ENCODE measurements at regions not wholly inside any gene's neighbourhood (a gene's known extent, or its start where the extent isn't known, plus 50 kb on each side); places are given as distances from the start of the nearest gene placed in this dataset.

DNA sequence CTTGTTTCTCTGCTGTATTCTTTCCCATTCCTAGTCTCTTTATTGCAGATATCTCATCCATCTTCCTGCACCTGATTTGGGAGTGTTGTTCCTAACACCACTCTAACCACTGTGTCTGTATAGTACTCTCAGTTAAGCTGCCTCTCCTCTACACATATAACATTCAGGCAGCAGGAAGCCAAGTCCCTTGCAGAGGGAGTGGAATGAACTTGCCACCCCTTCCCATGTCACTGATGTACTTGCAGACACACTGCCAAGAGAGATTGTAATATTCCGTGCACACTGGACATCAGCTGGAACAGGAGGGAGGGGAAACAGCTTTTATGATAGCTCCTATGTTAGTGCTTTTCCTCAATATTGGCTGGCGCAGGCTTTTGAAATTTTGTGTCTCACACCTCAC is 281.6 kb upstream of the E2F7 start:
- ATAC-seq, result no peak
- Mint-ChIP-seq H3K9me3 (no peaks in the 10 kb centered on the region), H3K27ac (no peak overlapping the region), H3K36me3 (no peaks in the 10 kb centered on the region)
- no peak for DNase-seq (ENCODE audit: low spot score in 2 of 2)

DNA sequence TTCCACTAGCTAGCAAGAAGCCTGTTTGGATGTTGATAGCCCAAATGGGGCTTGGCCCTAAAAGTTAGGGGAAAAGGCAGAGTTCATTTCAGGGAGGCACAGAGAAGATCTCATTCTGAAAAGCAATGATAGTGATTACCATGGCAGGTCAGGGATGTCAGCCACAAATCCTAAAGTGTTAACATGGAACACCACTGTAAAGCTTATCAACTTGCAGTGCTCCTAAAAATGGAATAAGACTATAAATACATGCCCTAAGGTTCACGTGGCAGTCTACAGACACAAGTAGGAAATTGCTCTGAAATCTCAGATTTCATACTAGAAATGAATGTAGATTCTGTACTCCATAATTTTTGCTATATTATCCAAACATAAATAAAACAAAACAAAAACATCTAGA is 280.0 kb upstream of the E2F7 start:
- Mint-ChIP-seq H3K9me3 (no peaks in the 10 kb centered on the region), H3K36me3 (no peaks in the 10 kb centered on the region), H3K27ac (no peak overlapping the region)
- no peak for DNase-seq (ENCODE audit: low spot score in 2 of 2)
- ATAC-seq, result no peak

DNA sequence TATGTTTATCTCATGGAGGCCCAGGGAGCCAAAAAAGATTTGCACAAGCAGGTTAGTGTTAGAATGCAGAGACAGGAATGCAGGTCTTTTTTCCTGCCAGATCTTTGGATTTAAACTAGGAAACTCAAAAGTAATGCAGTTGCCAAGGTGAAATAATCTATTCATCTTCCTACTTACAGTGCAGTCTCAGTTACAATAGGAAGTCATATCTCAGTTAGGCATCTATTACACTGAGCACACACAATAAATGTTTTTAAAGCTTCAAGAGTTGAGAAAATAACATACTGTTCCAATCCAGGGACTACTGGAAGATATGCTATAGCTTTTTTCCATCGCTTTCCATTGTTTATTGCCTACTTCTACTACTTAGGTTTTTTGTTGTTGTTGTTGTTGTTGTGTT is 279.3 kb upstream of the E2F7 start:
- ATAC-seq (no peak), DNase-seq (ENCODE audit: low spot score in 2 of 2) (no peak)
- Mint-ChIP-seq H3K9me3 (no peaks in the 10 kb centered on the region), H3K27ac (no peak overlapping the region), H3K36me3 (no peaks in the 10 kb centered on the region)

DNA sequence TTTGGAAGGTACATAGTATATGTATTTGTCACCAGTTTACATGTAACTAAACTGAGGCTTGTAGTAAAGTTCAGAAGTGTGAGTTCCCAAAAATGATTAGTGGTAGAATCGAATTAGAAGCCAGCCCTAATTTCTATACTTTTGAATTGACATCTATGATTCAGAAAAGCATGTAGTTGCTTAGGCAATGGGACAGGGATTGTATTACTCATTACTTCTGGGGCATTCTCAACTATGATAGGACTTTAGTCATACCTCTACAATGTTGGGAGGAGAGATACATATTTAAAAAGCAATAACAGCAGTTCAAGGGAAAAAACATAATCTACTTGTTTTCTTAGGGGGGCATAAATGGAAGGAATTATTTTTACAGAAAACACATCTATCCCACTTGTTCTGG is 277.9 kb upstream of the E2F7 start:
- no peaks in the 10 kb centered on the region for H3K9me3 Mint-ChIP-seq
- ATAC-seq, result no peak
- no peaks in the 10 kb centered on the region for H3K36me3 Mint-ChIP-seq
- no peak for DNase-seq (ENCODE audit: low spot score in 2 of 2)
- H3K27ac Mint-ChIP-seq, result no peak overlapping the region

DNA sequence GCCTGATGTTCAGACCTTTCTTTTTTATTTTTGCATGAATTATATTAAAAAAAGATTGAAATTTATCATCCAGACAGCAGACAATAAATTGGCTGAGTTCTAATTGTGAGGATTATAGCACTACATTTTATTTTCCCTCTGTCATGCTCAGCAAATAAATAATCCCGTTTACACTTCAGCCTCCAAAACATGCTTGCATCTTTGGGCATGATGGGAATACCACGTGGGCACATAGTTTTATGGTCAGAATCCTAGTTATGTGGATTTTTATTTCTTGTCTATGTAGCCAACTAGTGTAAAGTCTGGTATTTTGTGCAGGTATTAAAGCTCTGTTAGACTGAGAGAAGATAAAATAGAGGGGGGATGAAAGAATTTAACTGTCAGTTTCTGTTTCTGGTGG is 276.9 kb upstream of the E2F7 start:
- H3K27ac Mint-ChIP-seq, result no peak overlapping the region
- H3K36me3 Mint-ChIP-seq, result no peaks in the 10 kb centered on the region
- no peak for ATAC-seq
- no peak for DNase-seq (ENCODE audit: low spot score in 2 of 2)
- H3K9me3 Mint-ChIP-seq, result no peaks in the 10 kb centered on the region

DNA sequence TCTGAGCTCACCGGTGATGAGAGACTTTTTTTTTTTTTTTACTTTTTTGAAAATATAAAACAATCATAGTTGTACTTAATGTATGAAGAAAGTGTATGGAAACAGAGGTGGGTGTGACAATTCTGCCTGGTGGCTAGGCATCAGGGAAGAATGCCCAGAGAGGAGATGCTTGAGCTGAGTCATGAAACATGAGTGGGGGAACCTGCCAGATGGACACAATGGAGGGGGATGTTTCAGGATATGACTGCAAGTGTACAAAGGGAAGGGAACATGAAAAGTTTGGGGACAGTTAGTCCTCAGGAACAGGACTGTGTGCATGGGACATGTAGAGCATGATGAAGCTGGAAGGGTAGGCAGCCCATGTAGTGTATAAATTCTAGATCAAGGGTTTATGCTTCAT is 274.2 kb upstream of the E2F7 start:
- H3K36me3 Mint-ChIP-seq, result no peaks in the 10 kb centered on the region
- ATAC-seq, result no peak
- H3K27ac Mint-ChIP-seq, result peak overlapping the region in 1 of 2 donors; percentile 56
- DNase-seq (ENCODE audit: low spot score in 2 of 2), result no peak
- H3K9me3 Mint-ChIP-seq, result no peaks in the 10 kb centered on the region

DNA sequence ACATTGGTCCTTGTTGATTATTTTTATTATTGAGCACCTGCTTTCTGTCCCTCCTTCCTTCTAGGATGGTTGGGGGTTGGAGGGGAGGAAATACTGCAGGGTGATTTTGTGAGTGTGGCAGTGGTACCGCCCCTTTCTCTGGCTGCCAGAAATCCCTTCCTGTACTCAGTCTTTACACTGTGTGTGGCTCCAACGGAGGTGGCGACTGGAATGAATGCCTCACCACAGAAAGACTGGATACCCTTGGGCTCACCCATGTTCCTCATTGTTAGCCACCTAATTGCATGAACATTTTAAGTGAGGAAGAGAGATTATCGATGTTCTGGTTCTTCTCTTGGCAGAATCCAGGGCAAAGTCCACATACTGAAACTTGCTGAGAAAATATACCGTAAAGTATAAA is 272.0 kb upstream of the E2F7 start:
- DNase-seq (ENCODE audit: low spot score in 2 of 2) (no peak), ATAC-seq (no peak)
- H3K36me3 Mint-ChIP-seq, result no peaks in the 10 kb centered on the region
- H3K27ac Mint-ChIP-seq, result no peak overlapping the region
- no peaks in the 10 kb centered on the region for H3K9me3 Mint-ChIP-seq

DNA sequence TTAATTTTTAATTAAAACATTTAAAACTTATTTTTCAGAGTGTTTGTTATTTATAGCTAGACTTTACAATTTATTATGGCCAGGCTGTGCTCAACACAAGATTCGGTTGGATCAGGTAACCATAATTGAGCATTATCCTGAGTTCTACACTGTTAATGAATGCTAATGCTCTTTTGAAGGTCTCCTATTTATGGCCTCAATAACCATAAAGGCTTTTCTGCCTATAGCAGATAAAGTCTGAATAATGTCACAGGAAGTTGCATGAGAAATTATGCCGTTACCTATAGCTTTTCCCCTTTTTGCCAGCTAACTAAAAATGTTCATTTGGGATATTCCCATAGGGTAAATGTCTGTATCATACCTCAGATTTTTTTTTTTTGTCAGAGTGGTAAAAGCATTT is 269.4 kb upstream of the E2F7 start:
- ATAC-seq (no peak), DNase-seq (ENCODE audit: low spot score in 2 of 2) (no peak)
- Mint-ChIP-seq H3K9me3 (no peaks in the 10 kb centered on the region), H3K27ac (no peak overlapping the region), H3K36me3 (no peaks in the 10 kb centered on the region)

DNA sequence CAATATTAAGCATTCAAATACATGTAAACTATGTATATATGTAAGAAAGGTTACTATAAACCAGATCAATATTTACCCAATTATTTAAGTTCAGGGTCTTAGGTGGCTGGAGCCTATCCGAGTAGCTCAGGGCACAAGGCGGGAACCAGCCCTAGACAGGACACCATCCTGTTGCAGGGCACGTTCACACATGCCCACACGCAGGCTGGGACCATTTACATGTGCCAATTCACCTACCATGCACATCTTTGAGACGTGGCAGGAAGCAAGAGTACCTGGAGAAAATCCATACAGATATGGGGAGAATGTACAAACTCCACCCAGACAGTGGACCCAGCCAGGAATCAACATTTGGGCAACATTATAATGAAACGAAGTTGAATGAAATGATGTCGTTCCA is 263.0 kb upstream of the E2F7 start:
- H3K9me3 Mint-ChIP-seq, result no peaks in the 10 kb centered on the region
- no peak overlapping the region for H3K27ac Mint-ChIP-seq
- no peak for ATAC-seq
- no peak for DNase-seq (ENCODE audit: low spot score in 2 of 2)
- H3K36me3 Mint-ChIP-seq, result peaks cover 7 to 16% of the 10 kb centered on the region in 2 donors

DNA sequence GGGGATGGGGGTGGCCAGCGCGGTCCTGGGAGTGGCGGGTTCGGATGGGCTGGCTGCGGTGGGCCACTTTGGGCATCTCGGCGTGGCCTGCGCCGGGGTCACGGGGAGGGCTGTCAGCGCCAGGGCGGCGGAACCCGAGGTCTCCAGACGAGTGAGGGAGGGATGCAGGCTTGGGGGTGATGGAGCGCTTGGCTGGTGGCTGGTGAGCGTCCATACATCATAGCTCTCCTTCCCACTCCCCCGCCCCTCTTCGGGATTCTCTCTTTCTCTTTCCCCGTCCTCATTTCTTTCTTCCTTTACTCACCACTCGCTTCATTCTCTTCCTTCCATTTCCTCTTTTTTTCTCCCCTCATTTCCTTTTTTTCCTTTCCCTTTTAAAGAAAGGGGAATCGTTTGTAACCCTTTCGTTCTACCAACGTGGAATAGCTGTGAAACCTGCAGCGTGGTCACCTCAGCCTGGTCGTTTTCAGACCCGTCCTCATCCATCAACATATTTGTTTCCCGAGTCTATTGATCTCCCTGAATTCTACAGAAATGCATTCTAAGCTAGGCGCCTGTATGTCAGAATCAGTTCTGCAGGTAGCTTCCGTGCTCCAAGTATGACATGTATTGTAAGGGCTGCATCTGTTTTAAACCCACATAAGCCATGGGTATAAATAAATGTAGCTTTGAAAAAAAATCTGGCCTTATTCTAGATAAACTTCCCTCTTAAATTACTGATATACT is 260.3 kb upstream of the E2F7 start:
- H3K27ac Mint-ChIP-seq, result no peak overlapping the region
- ATAC-seq, result no peak
- H3K9me3 Mint-ChIP-seq, result no peaks in the 10 kb centered on the region
- no peak for DNase-seq (ENCODE audit: low spot score in 2 of 2)
- H3K36me3 Mint-ChIP-seq, result peaks cover 7 to 16% of the 10 kb centered on the region in 2 donors

DNA sequence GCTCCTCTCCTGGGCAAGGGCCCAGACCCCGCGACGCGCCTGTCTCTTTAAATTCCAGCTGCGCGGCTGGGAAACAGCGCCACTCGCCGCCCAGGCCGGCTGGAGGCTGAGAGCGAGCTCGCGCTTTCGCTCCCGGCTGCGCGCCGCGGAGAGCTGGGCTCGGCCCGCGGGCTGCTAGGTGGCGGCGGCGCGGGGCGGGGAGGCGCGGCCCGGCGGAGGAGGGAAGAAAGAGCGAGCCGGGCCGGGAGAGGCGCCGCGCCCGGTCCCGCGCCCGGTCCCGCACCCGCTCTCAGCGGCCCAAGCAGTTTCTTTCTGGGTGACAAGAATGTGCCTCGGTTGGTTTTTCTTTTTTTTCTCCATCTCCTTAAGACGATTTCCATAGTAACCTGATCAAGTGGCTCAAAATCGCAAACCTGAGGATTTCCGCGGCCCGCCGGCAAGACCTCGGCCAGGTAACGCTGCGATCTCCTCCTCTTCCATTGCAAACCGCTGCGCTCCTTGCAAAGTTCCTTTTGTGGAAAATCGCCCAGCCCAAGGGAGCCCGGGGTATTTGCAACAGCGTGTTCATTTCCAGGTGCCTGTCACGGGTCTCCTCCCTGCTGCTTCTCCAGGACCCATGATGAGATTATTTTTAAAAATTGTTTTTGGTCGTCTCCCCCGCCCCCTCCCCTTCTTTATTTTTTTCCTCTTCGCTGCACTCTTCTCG is 259.5 kb upstream of the E2F7 start:
- Mint-ChIP-seq H3K36me3 (peaks cover 7 to 16% of the 10 kb centered on the region in 2 donors), H3K27ac (no peak overlapping the region), H3K9me3 (no peaks in the 10 kb centered on the region)
- DNase-seq (ENCODE audit: low spot score in 2 of 2), result peak in 1 of 2 donors; percentile 56
- ATAC-seq, result peak; percentile 14 to 97

DNA sequence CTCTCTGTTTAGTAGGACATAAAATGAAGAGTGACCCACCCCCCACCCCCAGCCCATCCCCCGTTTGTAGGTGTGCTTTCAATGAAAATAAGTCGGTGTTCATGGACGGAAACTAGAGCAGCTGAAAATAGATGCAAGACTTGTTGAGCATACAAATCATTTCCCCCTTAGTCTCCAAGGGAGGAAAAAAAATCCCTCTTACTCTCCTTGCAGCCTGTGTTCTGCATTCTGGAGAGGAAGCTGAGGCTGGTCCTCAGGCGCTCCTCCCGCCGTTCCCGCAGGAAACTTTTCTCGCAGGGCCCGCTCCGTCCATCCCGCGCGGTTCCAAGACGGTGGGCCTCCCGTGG is 259.0 kb upstream of the E2F7 start:
- ATAC-seq (no peak), DNase-seq (ENCODE audit: low spot score in 2 of 2) (no peak)
- Mint-ChIP-seq H3K9me3 (no peaks in the 10 kb centered on the region), H3K27ac (no peak overlapping the region), H3K36me3 (peaks cover 7 to 16% of the 10 kb centered on the region in 2 donors)

DNA sequence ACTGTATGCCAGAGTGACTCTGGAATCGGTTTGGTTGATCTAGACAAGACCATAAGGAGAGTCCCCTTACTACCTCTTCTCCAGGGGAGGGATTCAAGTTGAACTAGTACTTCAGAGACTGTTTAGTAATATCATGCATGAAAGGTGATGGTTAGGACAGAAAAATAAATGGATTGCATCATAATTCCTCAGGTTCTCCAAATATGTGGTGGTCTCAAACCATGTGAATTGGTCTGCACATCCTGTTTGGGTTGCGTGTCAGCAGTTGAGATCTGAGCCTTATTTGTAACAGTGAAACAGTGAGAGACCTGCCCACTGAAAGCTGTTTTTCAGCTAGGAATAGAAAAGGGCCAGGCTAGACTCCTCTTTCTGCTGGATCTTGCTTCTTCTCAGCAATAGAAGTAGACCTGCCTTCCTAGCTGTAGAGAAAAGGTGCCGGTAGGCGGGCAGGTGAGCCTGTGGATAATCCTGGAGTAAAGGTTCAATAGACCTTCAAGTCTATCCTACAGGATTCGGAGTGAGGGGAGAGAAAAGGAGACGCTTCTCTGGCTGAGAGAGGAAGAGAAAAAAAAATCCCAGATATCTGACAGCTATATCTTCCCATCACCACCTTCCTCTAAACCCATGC is 258.5 kb upstream of the E2F7 start:
- Mint-ChIP-seq H3K27ac (no peak overlapping the region), H3K9me3 (no peaks in the 10 kb centered on the region), H3K36me3 (peaks cover 7 to 16% of the 10 kb centered on the region in 2 donors)
- ATAC-seq (no peak), DNase-seq (ENCODE audit: low spot score in 2 of 2) (no peak)

DNA sequence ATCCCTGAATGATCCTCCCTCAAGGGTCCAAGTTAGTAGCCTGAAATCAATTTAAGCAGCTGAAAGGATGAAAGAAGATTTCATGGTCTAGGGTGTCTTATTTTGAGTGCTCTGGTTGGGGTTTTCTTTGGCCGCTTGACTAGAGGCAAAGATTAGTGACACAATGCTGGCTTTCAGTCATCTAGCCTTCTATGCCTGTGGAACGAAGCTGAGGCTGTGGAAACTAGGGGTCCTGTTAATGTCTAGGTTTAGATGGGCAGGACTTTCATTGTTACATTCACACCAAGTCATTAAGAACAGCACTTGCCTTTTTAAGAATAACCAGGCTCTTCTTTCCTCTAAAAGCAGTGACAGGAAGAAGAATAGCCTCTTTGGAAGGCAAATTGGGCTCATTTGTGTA is 253.8 kb upstream of the E2F7 start:
- Mint-ChIP-seq H3K9me3 (no peaks in the 10 kb centered on the region), H3K27ac (no peak overlapping the region), H3K36me3 (peaks cover 0 to 7% of the 10 kb centered on the region in 2 donors)
- DNase-seq (ENCODE audit: low spot score in 2 of 2), result no peak
- ATAC-seq, result no peak

DNA sequence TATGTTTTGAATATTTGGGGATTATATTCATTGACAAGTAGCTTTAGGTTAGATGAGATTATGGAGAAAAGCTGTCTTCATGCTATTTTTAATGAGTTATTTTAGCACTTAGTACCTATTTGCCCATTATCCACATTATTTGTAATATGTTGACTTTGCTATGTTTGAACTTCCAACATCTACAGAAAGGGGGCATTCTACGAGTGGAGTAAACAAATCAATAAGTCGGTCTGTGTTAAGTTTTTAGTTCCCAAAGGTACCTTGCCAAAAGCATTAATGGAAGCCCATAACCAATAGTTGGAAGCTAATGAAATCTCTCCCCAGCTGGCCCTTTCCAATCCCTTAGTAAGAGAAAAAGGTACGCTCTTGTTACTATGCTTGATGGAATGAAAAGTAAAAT is 250.0 kb upstream of the E2F7 start:
- Mint-ChIP-seq H3K36me3 (no peaks in the 10 kb centered on the region), H3K9me3 (no peaks in the 10 kb centered on the region), H3K27ac (no peak overlapping the region)
- no peak for ATAC-seq
- DNase-seq (ENCODE audit: low spot score in 2 of 2), result no peak

DNA sequence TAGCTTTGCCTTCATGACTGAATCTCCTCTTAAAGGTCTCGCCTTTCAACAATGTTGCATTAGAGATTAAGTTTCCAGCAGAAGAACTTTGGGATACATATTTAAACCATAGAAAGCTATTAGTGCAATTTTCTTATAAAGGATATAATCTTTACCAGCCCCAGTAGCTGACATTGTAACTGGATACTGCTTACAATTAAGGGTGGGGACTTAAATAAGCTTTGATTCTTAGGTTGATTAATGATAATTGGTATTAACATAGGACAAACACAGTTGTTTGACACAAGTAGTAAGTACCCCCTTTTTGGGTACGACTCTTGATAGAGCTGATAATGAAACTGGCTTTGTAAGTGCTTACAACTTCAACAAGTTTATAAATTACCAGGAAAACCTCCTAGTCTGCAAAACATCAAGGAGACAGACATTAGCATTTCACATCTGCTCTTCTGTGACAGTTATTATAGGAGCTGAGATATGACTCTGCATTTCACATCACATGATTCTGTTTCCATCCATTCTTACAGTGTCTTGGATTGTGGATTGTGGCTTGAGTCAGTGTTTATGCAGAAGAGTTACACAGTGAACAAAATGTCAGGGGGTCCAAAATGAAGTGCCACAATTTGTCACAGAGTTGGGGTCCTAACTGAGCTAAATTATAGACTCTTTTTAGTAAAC is 249.1 kb upstream of the E2F7 start:
- Mint-ChIP-seq H3K36me3 (no peaks in the 10 kb centered on the region), H3K9me3 (no peaks in the 10 kb centered on the region), H3K27ac (no peak overlapping the region)
- DNase-seq (ENCODE audit: low spot score in 2 of 2), result no peak
- no peak for ATAC-seq

DNA sequence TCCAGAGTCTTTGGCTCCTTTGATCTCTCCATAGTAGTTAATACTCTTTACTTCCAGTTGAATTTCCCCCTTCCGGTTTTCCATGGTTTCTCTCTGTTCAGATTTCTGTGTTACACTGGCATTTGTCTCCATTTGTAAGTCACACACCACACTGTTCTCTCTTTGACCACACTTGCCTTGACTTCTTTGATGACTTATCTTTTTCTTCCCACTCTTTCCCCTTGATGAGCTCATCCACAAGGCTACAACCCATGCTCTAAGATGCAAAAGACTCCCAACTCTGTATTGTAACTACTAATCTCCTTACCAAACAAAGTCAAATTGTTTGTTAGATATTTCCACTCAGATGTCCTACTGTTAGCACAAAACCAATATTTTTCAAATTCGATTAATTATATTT is 242.7 kb upstream of the E2F7 start:
- Mint-ChIP-seq H3K9me3 (peaks cover 0 to 4% of the 10 kb centered on the region in 2 donors), H3K27ac (no peak overlapping the region), H3K36me3 (no peaks in the 10 kb centered on the region)
- no peak for ATAC-seq
- no peak for DNase-seq (ENCODE audit: low spot score in 2 of 2)
